Neural cell (in vitro differentiated cells): ENCODE measurements at regions not wholly inside any gene's neighbourhood (a gene's known extent, or its start where the extent isn't known, plus 50 kb on each side); places are given as distances from the start of the nearest gene placed in this dataset.

ENCODE experiments used
- CTCF ChIP-seq: fragments of 450-650 bp; IDR thresholded peaks from 2 replicates; pipeline ENCODE4 v1.5.1; 2014; ENCODE audit warnings: antibody characterized with exemption, mild to moderate bottlenecking, moderate library complexity; ENCODE audit not compliant: poor library complexity, severe bottlenecking
- RAD21 ChIP-seq: fragments of 450-650 bp; conservative IDR thresholded peaks from 2 replicates; pipeline ENCODE4 v1.6.1; 2014; ENCODE audit warnings: antibody characterized with exemption, mild to moderate bottlenecking, moderate library complexity

DNA sequence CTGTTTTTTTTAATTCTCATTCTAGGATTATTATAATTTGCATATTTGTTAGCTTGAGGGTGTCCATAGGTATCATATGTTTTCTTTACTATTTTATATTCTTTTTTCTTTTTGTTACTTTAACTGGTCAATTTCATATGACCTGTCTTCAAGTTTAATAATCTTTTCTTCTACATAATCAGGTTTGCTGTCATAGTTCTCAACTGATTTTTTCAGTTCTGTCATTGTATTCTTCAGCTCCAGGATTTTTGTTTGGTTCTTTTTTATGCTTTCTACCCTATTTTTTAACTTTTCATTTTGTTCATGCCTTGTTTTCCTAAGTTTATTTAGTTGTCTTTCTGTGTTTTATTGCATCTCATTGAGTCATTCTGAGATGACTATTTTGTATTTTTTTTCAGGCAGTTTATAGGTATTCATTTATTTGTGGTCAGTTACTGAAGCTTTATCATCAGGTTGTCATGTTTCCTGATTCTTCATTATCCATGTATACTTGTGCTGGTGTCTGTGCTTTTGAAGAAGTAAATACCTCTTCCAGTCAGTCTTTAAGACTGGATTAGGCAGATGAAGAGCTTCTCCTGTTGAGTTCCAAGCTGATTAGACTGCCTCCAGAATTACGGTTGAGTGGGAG lies 220.3 kb upstream of the VEGFC start:
- TF ChIP-seq CTCF (no peak), RAD21 (no peak)
